ENCODE measurements at regions not wholly inside any gene's neighbourhood (a gene's known extent, or its start where the extent isn't known, plus 50 kb on each side); places are given as distances from the start of the nearest gene placed in this dataset.

- no peaks in the 10 kb centered on the region for H3K9me3 ChIP-seq
- H3K27ac ChIP-seq = no peak overlapping the region
- H3K27me3 ChIP-seq (ENCODE audit: insufficient read depth in 3 of 3, low read length in 2 of 3) = no peaks in the 10 kb centered on the region
- H3K4me1 ChIP-seq = no peaks in the 10 kb centered on the region
- intact Hi-C loops (cut with DNase I) = no loop called here
- DNase-seq (no peak), ATAC-seq (peak in 1 of 4 donors; percentile 44)
- no peak for TF ChIP-seq CTCF (IDR thresholded peaks at IDR 0.05)
- H3K4me3 ChIP-seq = no peak overlapping the region
- H3K36me3 ChIP-seq (ENCODE audit: insufficient read depth in 1 of 2, low read depth in 1 of 2) = no peaks in the 10 kb centered on the region
These were observed 316.8 kb downstream of the NAF1 start for GRCh38 chr4:162849937-162850336.

DNA sequence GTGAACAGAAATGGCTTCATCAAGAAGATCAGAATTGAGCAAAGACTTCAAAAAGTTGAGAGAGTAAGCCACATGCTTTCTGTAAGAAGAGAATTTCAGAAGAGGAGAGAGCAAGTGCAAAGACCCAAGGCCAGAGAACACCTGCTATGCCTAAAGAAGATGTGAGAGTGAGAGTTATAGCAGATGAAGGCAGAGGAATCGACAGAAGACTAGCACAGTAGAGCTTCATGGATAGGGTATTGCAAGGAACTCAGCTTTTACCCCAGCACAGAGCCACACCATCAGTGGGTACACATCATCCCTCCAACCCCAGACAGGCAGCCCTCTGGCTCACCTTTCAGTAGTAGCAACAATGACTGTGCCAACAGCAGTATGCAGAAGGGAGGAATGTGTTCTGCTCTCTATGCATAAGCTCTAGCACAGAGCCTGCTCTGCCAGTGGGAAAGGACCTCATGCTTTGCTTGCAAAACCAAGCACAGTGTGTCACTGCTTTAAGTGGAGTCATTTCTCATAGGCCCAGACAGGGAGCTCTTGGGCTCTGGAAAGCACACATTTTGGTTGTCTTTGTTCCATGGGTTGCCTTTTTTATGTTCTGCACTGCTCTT is 318.6 kb downstream of the NAF1 start:
- Histone ChIP-seq H3K27me3 (ENCODE audit: insufficient read depth in 3 of 3, low read length in 2 of 3) (no peaks in the 10 kb centered on the region), H3K4me1 (no peaks in the 10 kb centered on the region), H3K9me3 (no peaks in the 10 kb centered on the region), H3K27ac (no peak overlapping the region), H3K36me3 (ENCODE audit: insufficient read depth in 1 of 2, low read depth in 1 of 2) (no peaks in the 10 kb centered on the region), H3K4me3 (no peak overlapping the region)
- no peak for ATAC-seq
- no peak for TF ChIP-seq CTCF (IDR thresholded peaks at IDR 0.05)
- 67 to 73% (median 73%) methylated on average over 1 of the region's 1 CpG for WGBS, 3 donors
- no peak for DNase-seq
- intact Hi-C loops (cut with DNase I) = no loop called here

DNA sequence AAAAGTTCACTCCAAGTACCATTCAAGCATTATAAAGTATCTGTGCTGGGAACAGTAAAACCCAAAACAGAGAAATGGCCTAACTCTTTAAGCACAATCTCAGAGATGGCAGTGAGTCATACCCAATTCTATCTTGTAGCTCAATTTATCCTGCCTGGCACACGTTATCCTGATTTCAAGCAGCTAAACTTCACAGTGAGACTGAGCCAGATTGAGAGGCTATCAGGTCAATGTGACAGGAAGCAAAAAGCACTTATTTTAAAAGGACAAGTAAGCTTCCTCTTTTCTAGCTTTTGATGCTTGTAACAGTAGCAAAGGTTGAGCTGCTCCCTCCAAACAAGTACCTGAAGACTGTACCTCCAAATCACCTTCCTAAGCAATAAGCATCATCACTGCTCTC is 324.9 kb downstream of the NAF1 start:
- WGBS, 3 donors = 3 to 9% (median 5%) methylated on average over 1 of the region's 1 CpG
- no peak for TF ChIP-seq CTCF (IDR thresholded peaks at IDR 0.05)
- DNase-seq = no peak
- intact Hi-C loops (cut with DNase I) = no loop called here
- no peaks in the 10 kb centered on the region for H3K27me3 ChIP-seq (ENCODE audit: insufficient read depth in 3 of 3, low read length in 2 of 3)
- ATAC-seq = no peak
- H3K4me1 ChIP-seq = no peaks in the 10 kb centered on the region
- no peak overlapping the region for H3K27ac ChIP-seq
- no peaks in the 10 kb centered on the region for H3K9me3 ChIP-seq
- no peaks in the 10 kb centered on the region for H3K36me3 ChIP-seq (ENCODE audit: insufficient read depth in 1 of 2, low read depth in 1 of 2)
- no peak overlapping the region for H3K4me3 ChIP-seq

DNA sequence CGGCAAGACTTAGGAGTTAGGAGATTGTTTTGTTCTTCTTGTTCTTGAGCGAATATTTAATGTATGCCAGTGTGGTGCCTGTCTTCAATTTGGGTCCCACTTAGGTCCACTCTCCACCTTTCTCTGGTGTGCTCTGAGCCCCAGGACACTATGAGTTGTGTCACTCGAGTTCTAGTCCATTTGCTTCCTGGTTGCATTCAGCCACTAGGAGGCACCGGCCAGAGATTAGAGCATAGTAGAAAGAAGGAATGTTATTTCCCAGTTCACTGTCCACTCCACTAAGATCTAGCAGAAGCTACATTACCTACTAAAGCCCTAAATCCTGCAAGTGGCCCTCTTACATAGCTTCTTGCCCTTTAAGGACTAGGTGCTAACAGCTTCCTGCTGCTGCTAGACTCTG is 326.9 kb downstream of the NAF1 start:
- Histone ChIP-seq H3K27ac (no peak overlapping the region), H3K27me3 (ENCODE audit: insufficient read depth in 3 of 3, low read length in 2 of 3) (no peaks in the 10 kb centered on the region), H3K36me3 (ENCODE audit: insufficient read depth in 1 of 2, low read depth in 1 of 2) (no peaks in the 10 kb centered on the region), H3K4me1 (no peaks in the 10 kb centered on the region), H3K9me3 (no peaks in the 10 kb centered on the region), H3K4me3 (no peak overlapping the region)
- intact Hi-C loops (cut with DNase I) = no loop called here
- WGBS, 3 donors = 82 to 89% (median 84%) methylated on average over 4 of the region's 4 CpGs
- no peak for TF ChIP-seq CTCF (IDR thresholded peaks at IDR 0.05)
- no peak for DNase-seq
- no peak for ATAC-seq

- Histone ChIP-seq H3K4me3 (no peak overlapping the region), H3K4me1 (no peaks in the 10 kb centered on the region), H3K27ac (no peak overlapping the region), H3K27me3 (ENCODE audit: insufficient read depth in 3 of 3, low read length in 2 of 3) (no peaks in the 10 kb centered on the region), H3K9me3 (no peaks in the 10 kb centered on the region), H3K36me3 (ENCODE audit: insufficient read depth in 1 of 2, low read depth in 1 of 2) (no peaks in the 10 kb centered on the region)
- WGBS, 3 donors = 88 to 95% (median 91%) methylated on average over 1 of the region's 1 CpG
- DNase-seq = no peak
- no peak for ATAC-seq
- intact Hi-C loops (cut with DNase I) = no loop called here
- no peak for TF ChIP-seq CTCF (IDR thresholded peaks at IDR 0.05)
These were observed 328.0 kb downstream of the NAF1 start for GRCh38 chr4:162838671-162839070.
